ENCODE measurements at regions not wholly inside any gene's neighbourhood (a gene's known extent, or its start where the extent isn't known, plus 50 kb on each side); places are given as distances from the start of the nearest gene placed in this dataset.
"Not testable (repeated sequence)": the region's sequence is repeated elsewhere in the genome, so short reads cannot be mapped to it uniquely, and the experiment has no call there.

DNA sequence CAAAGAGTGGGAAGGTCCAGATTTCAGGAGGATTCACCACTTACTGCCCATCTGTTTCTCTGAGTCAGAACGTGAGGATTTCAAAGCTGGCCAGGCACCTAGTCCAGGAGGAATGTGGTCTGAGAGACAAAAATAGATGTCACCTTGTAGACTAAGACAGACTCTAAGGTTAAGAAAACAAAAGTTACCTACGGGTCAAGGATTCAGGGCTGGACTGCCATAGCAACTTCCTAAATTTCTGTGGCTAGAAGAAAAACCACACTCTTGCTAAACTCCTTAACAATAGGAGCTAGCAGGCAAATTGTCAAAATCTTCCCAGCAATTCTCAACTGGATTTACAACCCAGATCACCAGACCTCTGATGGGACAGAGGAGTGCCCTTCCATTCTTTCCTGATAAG is 250.4 kb upstream of the NOTCH2NLA start:
- H3K9me3 ChIP-seq; H3K4me3 ChIP-seq; H3K27me3 ChIP-seq; H3K36me3 ChIP-seq (ENCODE audit: low read depth, missing control alignments); H3K27ac ChIP-seq; H3K4me1 ChIP-seq; DNase-seq; intact Hi-C loops (cut with DNase I; ENCODE audit: low total_unique reads): not testable (repeated sequence)
- 43 to 59% methylated on average over 1 of the region's 2 CpGs for WGBS, 2 donors

DNA sequence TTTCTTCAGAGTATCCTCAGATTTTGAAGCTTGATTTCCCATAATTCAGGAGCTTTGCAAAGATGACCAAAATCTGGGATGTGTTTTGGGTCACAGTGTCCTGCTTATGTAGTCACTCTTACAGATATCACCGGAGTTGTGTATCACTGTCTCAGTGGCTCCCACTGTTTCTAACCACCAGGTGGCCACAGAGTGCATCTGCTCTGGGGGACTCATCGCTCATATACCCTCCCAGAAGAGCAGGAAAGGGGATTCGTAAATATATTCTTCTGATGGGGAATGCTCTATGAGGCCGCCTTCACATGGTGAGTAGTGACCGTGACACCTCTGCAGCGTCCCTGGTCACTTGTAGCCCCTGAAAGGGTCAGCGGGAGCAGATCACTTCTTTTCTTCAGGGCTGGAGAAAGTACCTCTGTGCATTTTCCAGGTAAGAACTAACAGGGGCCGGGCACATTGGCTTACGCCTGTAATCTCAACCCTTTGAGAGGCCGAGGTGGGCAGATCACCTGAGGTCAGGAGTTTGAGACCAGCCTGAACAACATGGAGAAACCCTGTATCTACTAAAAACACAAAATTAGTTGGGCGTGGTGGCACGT is 249.4 kb upstream of the NOTCH2NLA start:
- H3K4me3 ChIP-seq; H3K4me1 ChIP-seq; H3K27ac ChIP-seq; intact Hi-C loops (cut with DNase I; ENCODE audit: low total_unique reads); H3K36me3 ChIP-seq (ENCODE audit: low read depth, missing control alignments); H3K9me3 ChIP-seq; H3K27me3 ChIP-seq: not testable (repeated sequence)
- peak; percentile 21 for DNase-seq
- TF ChIP-seq, protein P1, sequence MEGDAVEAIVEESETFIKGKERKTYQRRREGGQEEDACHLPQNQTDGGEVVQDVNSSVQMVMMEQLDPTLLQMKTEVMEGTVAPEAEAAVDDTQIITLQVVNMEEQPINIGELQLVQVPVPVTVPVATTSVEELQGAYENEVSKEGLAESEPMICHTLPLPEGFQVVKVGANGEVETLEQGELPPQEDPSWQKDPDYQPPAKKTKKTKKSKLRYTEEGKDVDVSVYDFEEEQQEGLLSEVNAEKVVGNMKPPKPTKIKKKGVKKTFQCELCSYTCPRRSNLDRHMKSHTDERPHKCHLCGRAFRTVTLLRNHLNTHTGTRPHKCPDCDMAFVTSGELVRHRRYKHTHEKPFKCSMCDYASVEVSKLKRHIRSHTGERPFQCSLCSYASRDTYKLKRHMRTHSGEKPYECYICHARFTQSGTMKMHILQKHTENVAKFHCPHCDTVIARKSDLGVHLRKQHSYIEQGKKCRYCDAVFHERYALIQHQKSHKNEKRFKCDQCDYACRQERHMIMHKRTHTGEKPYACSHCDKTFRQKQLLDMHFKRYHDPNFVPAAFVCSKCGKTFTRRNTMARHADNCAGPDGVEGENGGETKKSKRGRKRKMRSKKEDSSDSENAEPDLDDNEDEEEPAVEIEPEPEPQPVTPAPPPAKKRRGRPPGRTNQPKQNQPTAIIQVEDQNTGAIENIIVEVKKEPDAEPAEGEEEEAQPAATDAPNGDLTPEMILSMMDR (IDR thresholded peaks at IDR 0.05), result peak; percentile 49 to 56 (median 54)
- 65% methylated on average over 12 of the region's 12 CpGs for WGBS, 2 donors

DNA sequence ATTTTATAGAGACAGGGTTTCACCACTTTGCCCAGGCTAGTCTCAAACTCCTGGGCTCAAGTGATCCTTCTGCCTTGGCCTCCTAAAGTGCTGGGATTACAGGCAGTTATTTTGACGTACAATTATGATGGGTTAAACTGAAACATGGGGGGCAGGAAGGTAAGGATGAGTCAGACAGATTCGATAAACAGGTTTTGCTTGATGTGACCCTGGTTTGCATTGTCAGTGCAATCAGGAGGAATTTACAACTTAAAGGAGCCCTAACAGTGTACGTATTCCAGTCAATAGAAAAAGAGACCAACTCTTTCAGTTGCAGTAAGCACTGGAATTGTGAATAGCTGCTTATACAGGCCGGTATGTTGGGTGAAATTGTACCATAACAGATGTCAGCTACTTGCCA is 246.3 kb upstream of the NOTCH2NLA start:
- WGBS, 2 donors, result 86 to 90% methylated on average over 3 to 4 of the region's 4 CpGs
- DNase-seq; H3K27me3 ChIP-seq; H3K9me3 ChIP-seq; H3K27ac ChIP-seq; H3K4me3 ChIP-seq; H3K4me1 ChIP-seq; H3K36me3 ChIP-seq (ENCODE audit: low read depth, missing control alignments); intact Hi-C loops (cut with DNase I; ENCODE audit: low total_unique reads): not testable (repeated sequence)

DNA sequence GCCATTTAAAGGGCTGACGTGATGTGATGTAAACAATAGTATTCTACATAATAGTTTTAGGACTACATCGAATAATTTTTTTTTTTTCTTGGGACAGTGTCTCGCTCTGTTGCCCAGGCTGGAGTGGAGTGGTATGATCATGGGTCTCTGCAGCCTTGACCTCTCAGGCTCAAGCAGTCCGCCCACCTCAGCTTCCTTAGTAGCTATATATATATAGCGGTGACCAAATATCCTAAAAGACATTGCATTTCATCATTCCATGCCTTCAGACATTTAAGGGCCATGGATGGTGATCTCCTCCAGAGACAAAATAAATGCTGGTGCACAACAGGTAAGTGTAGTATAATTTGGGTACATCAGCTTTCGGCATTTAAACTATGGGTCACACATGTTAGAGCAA is 245.4 kb upstream of the NOTCH2NLA start:
- H3K4me1 ChIP-seq; intact Hi-C loops (cut with DNase I; ENCODE audit: low total_unique reads); H3K27me3 ChIP-seq; H3K36me3 ChIP-seq (ENCODE audit: low read depth, missing control alignments); H3K27ac ChIP-seq; H3K4me3 ChIP-seq; H3K9me3 ChIP-seq; DNase-seq: not testable (repeated sequence)
- WGBS, 2 donors, result 91 to 96% methylated on average over 6 of the region's 6 CpGs

DNA sequence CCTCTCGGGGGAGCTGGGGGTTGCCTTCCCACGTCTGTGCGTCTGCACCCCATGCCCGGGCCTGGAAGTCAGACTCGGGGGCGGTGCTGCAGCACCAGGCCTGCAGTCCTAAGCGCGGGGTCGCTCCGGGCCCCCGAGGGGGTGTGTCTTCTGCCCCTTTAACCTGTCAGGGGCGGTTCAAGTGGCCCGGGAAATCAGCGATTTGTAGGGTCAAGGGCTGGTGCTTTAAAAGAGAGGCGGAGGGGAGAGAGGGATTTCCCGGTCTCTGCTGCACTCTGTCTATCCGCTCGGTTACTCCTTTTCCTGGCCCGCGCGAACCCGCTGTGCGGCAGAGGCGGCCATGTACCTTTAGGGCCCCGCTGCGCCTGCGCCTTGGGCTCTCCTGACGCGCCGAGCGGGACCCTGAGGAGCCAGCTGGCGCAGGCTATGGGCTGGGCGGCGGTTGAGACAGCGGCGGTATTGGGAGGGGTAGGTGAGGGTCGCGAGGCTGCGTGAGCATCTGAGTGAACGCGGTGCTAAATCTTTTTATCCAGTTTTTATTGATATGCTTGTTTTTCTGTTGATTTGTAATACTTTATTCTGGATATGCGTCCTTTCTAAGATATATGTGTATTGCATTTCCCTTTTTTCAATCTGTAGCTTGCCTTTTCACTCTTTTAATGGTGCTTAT is 243.5 kb upstream of the NOTCH2NLA start:
- WGBS, 2 donors, result 1% methylated on average over 18 to 39 of the region's 42 CpGs
- H3K9me3 ChIP-seq; intact Hi-C loops (cut with DNase I; ENCODE audit: low total_unique reads); H3K36me3 ChIP-seq (ENCODE audit: low read depth, missing control alignments); H3K4me1 ChIP-seq; H3K27me3 ChIP-seq: not testable (repeated sequence)
- peak overlapping the region; percentile 31 to 68 for H3K27ac ChIP-seq
- DNase-seq, result peak; percentile 90
- peak overlapping the region; percentile 53 to 64 for H3K4me3 ChIP-seq

DNA sequence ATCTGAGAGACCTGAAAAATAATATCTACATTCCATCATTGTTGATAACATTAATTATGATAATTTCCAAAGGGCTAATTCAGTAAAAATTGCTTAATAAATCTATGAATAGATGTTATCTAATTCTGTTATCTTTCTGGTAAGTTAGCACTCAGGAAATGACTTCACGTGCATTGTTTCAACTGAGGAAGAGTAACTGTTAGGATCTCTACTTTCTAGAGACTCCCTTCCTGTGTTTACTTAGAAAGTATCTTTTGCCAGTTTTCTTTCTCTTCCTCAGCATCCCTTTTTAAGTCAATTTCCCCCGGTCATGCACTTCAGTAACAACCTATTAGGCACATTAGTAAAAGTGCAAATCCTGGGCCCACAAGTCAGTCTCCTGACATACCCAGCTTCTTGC is 231.1 kb upstream of the NOTCH2NLA start:
- H3K27ac ChIP-seq; H3K9me3 ChIP-seq; DNase-seq; H3K4me3 ChIP-seq; H3K4me1 ChIP-seq; H3K27me3 ChIP-seq; H3K36me3 ChIP-seq (ENCODE audit: low read depth, missing control alignments); intact Hi-C loops (cut with DNase I; ENCODE audit: low total_unique reads): not testable (repeated sequence)
- no CpG with 5 or more reads among the region's 2 CpGs for WGBS, 2 donors

DNA sequence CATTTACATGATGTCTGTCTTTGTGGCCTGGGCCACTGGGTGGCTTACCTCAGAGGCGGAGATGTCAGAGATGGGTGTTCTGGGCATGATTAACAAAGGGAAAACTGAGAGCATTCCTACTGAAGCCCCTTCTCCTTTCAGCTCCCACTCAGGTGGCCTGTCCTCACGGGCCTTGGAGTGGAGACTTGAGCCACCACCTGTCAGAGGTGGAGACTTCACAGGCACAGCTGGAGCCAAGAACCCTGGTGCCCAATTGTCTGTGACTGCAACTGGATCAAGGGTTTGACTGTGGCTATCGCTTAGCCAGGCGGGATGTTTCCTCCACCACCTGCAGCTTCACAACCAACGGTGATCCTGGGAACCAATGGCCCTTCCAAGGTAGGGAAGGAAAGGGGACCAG is 230.5 kb upstream of the NOTCH2NLA start:
- H3K27ac ChIP-seq; intact Hi-C loops (cut with DNase I; ENCODE audit: low total_unique reads); H3K9me3 ChIP-seq; H3K4me3 ChIP-seq; H3K36me3 ChIP-seq (ENCODE audit: low read depth, missing control alignments); H3K4me1 ChIP-seq; DNase-seq; H3K27me3 ChIP-seq: not testable (repeated sequence)
- WGBS, 2 donors, result 95% methylated on average over 5 of the region's 5 CpGs; no CpG with 5 or more reads in 1 of the 2 donors

DNA sequence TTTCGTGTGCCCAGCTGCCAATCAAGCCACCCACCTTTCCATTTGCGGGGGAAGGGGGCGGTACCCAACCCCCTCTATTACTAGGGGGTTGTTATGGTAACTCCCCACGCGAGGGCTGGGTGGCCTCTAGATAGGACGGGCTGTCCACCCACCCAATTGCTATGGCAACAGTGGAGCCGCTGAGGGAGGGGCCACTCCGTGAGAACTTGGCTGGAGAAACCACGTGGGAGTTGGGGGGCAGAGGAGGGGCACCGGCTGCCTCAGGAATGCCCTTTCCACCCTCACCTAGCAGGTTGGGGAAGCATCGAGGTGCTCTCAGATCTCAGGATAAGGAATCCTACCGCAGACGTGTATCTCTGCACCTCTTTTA is 220.0 kb upstream of the NOTCH2NLA start:
- H3K27me3 ChIP-seq; intact Hi-C loops (cut with DNase I; ENCODE audit: low total_unique reads); H3K27ac ChIP-seq; H3K4me3 ChIP-seq; H3K9me3 ChIP-seq; H3K4me1 ChIP-seq; H3K36me3 ChIP-seq (ENCODE audit: low read depth, missing control alignments); DNase-seq: not testable (repeated sequence)
- WGBS, 2 donors, result 0 to 6% methylated on average over 3 of the region's 13 CpGs

DNA sequence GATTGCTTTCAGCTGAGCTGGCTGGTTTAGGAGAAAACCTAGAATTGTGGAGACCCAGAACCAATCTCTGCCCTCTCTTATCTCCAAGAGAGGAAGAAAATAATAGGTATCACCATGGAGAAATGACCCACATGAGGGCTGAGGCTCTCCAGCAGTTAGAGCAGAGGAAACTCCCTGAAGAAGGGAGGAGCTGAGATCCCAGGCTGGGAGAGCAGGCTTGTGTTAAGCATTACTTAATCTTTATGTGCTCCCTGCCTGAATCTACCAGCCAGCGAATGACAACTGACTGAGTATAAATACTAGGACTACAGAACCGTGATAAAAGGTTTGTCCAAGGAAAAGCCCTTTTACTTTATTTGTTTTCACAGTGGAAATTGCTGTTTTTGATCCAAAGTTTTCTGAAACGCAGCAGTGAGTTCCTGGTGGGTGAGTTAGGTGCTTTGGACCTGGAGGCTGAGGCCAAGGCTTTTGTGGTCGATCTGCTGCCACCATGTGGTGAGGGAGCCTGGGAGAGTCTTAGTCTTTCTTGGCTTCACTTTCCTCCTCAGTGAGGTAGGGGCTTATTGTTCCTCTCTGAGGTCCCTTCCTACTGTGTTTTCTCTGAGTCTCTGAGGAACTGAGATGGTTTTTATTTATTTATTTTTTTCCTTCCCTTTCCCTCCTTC is 219.5 kb upstream of the NOTCH2NLA start:
- H3K9me3 ChIP-seq; H3K27me3 ChIP-seq; H3K36me3 ChIP-seq (ENCODE audit: low read depth, missing control alignments); intact Hi-C loops (cut with DNase I; ENCODE audit: low total_unique reads); H3K4me1 ChIP-seq; H3K4me3 ChIP-seq; H3K27ac ChIP-seq: not testable (repeated sequence)
- DNase-seq, result peak; percentile 74
- WGBS, 2 donors, result 0 to 11% methylated on average over 1 to 4 of the region's 4 CpGs

DNA sequence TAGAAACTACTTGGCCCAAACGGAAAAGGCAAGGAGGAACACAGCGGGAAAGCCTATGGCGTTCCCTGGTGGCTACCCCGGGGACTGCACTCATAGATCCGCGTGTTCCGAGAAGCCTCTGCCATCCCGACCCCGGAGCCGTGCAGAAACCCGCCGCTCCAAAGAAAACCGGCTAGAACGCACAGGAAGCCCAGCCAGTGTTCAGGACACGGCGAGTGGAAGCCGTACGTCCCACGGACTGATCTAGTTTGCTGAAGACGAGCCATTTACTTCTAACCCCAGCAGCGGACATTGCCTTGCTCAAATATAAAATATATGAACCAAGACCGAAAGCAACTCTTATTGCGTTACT is 215.0 kb upstream of the NOTCH2NLA start:
- H3K27me3 ChIP-seq; H3K36me3 ChIP-seq (ENCODE audit: low read depth, missing control alignments); H3K9me3 ChIP-seq; H3K4me1 ChIP-seq; H3K4me3 ChIP-seq; intact Hi-C loops (cut with DNase I; ENCODE audit: low total_unique reads); H3K27ac ChIP-seq: not testable (repeated sequence)
- peak; percentile 33 for DNase-seq
- whole genome bisulfite sequencing, 2 donors, result 1 to 3% methylated on average over 14 to 16 of the region's 23 CpGs

DNA sequence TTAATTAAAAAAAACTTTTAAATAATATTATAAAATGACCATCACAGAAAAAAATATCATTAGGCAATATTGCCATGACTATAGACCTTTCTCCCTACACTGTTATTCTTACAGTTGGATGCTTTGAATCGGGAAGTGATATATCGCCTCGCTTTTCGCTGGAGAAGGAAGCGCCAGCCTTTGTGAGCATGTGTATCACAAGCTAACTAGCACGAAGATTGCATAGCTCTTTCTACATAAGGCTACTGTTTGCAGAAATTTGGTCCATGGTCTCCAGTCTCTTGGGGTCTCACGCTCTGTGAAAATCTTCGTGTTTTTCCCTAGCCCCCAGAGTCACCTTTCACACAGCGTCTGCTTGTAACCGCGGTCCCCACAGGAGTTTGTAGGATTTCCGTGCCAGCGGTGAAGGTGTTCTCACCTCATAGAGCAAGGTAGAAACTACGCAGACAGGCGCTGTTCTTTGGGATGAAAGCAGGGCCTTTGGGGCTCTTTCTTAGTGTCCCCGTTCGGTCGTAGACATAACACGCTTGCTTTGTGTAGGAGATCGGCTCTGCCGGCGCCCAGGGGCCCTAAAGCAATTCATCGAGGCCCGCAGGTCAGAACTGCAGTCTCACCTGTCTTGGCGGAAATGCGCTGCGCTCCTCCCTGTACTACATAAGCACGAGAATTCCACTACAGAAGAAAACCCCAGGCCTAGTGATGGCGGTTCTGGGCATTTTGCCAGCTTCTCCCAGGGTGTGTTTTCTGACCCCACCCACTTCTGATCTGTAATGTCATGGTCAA is 214.5 kb upstream of the NOTCH2NLA start:
- H3K9me3 ChIP-seq; H3K4me3 ChIP-seq; intact Hi-C loops (cut with DNase I; ENCODE audit: low total_unique reads); H3K4me1 ChIP-seq; H3K27ac ChIP-seq; H3K27me3 ChIP-seq; H3K36me3 ChIP-seq (ENCODE audit: low read depth, missing control alignments): not testable (repeated sequence)
- peak; percentile 16 for DNase-seq
- WGBS, 2 donors, result 62 to 72% methylated on average over 13 to 14 of the region's 29 CpGs

Data from testis (tissue), 2 donors.